PC-3 (cell line): ENCODE measurements at regions not wholly inside any gene's neighbourhood (a gene's known extent, or its start where the extent isn't known, plus 50 kb on each side); places are given as distances from the start of the nearest gene placed in this dataset.

Experiments used
- ATAC-seq: fragments of 200-7000 bp; cut with Tn5 transposase; 2 replicates; pipeline ENCODE4 v1.9.1; 2020; ENCODE audit warnings: mild to moderate bottlenecking, moderate library complexity
- BruUV-seq: library from RNA; stranded (reverse); fragments of 400-500 nt; replicated peaks from 2 replicates; lab custom pipeline; 2021; lab: Mats Ljungman, UMichigan
- CTCF ChIA-PET: fragments of 300-600 bp; sonication (Branson Sonifier 250); formaldehyde crosslinking; loops from one replicate; lab custom pipeline; 2022; ENCODE audit warnings: antibody characterized with exemption; lab: Charles Lee
- POLR2A ChIA-PET: fragments of 300-600 bp; sonication (Branson Sonifier 250); formaldehyde crosslinking; loops from one replicate; lab custom pipeline; 2022; ENCODE audit warnings: antibody characterized with exemption; ENCODE audit not compliant: unreplicated experiment; lab: Charles Lee
- DNase-seq: peaks from one replicate; pipeline ENCODE4 v3.0.0-alpha.2; 2015
- H2AFZ ChIP-seq: fragments of 300-600 bp; sonication (generic); 2 replicates; pipeline ENCODE4 v1.6.0; 2016; ENCODE audit warnings: antibody characterized with exemption, low read length
- H3F3A ChIP-seq: fragments of 300-600 bp; sonication (generic); one replicate; pipeline ENCODE4 v1.6.0; 2017; ENCODE audit warnings: antibody characterized with exemption, low read length, control low read depth, mild to moderate bottlenecking; ENCODE audit not compliant: unreplicated experiment
- H3K27ac ChIP-seq: fragments of 300-600 bp; sonication (generic); 2 replicates; pipeline ENCODE4 v1.5.1; 2016; ENCODE audit warnings: mild to moderate bottlenecking, low read length
- H3K27me3 ChIP-seq: fragments of 300-600 bp; sonication (generic); 2 replicates; pipeline ENCODE4 v1.6.1; 2016; ENCODE audit warnings: low read length, mixed read lengths
- H3K36me3 ChIP-seq: fragments of 300-600 bp; sonication (generic); 2 replicates; pipeline ENCODE4 v1.6.1; 2016; ENCODE audit warnings: low read depth, mixed run types, low read length, mixed read lengths
- H3K4me1 ChIP-seq: fragments of 300-600 bp; sonication (generic); 2 replicates; pipeline ENCODE4 v1.5.1; 2016; ENCODE audit warnings: low read length; ENCODE audit not compliant: insufficient read depth
- H3K4me2 ChIP-seq: fragments of 300-600 bp; sonication (generic); 2 replicates; pipeline ENCODE4 v1.6.0; 2016; ENCODE audit warnings: low read length
- H3K4me3 ChIP-seq: fragments of 300-600 bp; sonication (generic); 2 replicates; pipeline ENCODE4 v1.5.1; 2016; ENCODE audit warnings: mild to moderate bottlenecking, low read length, mixed read lengths
- H3K79me2 ChIP-seq: fragments of 300-600 bp; sonication (generic); 2 replicates; pipeline ENCODE4 v1.6.1; 2017; ENCODE audit warnings: low read length, mixed read lengths
- H3K9ac ChIP-seq: fragments of 300-600 bp; sonication (generic); 2 replicates; pipeline ENCODE4 v1.6.0; 2016; ENCODE audit warnings: mild to moderate bottlenecking, low read length
- H3K9me2 ChIP-seq: fragments of 300-600 bp; sonication (generic); replicated peaks from 2 replicates; pipeline ENCODE4 v1.6.1; 2016; ENCODE audit warnings: mixed run types, low read length, mixed read lengths
- H3K9me3 ChIP-seq: fragments of 300-600 bp; sonication (generic); 2 replicates; pipeline ENCODE4 v1.6.1; 2016; ENCODE audit warnings: low read length, mixed read lengths
- H4K20me1 ChIP-seq: fragments of 300-600 bp; sonication (generic); 2 replicates; pipeline ENCODE4 v1.6.1; 2016; ENCODE audit warnings: low read length, mixed read lengths
- CTCF ChIP-seq: fragments of 300-600 bp; sonication (generic); conservative IDR thresholded peaks from 2 replicates; pipeline ENCODE4 v1.5.1; 2017; ENCODE audit warnings: antibody characterized with exemption, low read depth, mild to moderate bottlenecking, low read length
- EZH2 ChIP-seq: fragments of 300-600 bp; sonication (generic); IDR thresholded peaks from one replicate; pipeline ENCODE4 v1.6.1; 2017; ENCODE audit warnings: antibody characterized with exemption, mild to moderate bottlenecking, low read length; ENCODE audit not compliant: unreplicated experiment
- EZH2phosphoT487 ChIP-seq: fragments of 300-600 bp; sonication (generic); IDR thresholded peaks from 2 replicates; pipeline ENCODE4 v1.6.1; 2018; ENCODE audit warnings: mild to moderate bottlenecking, antibody characterized with exemption, low read length, borderline replicate concordance
- intact Hi-C: fragments of 100-400 bp; cut with micrococcal nuclease; formaldehyde crosslinking; loops from 2 replicates; pipeline ENCODE4 v1.9.0; 2023

DNA sequence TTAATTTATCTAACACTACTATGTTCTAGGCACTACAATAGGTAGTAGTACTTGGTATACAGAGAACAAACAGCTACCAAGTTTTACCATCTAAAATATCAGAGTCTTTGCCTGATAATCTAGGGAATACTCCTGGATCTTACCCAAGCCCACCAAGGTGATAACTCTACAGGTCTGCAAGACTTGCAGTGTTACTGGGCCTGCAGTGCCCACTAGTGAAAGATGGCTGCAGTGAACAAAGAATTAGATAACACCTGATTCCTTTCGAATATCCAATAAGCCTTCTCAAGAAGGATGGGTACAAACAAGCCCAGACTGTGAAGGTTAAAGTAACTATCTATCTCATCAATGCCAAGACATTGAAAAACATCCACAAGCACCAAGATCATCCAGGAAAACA, 317.0 kb upstream of the DCBLD2 start:
- no TSS peak for BruUV-seq
- no peak overlapping the region for H3K4me2 ChIP-seq
- no peaks in the 10 kb centered on the region for H3K79me2 ChIP-seq
- H3K9ac ChIP-seq, result no peak overlapping the region
- H3K9me3 ChIP-seq, result no peaks in the 10 kb centered on the region
- H4K20me1 ChIP-seq, result no peaks in the 10 kb centered on the region
- intact Hi-C loops, result no loop called here
- H3K36me3 ChIP-seq, result no peaks in the 10 kb centered on the region
- DNase-seq, result no peak
- H3K27me3 ChIP-seq, result no peaks in the 10 kb centered on the region
- no peak overlapping the region for H3K27ac ChIP-seq
- no peaks in the 10 kb centered on the region for H3K9me2 ChIP-seq
- no peak for TF ChIP-seq EZH2phosphoT487
- no peak for TF ChIP-seq EZH2
- TF ChIP-seq CTCF, result 0 out of 2 replicates have a peak, but pooled peaks have one; percentile 15
- ChIA-PET POLR2A (no interaction called here), CTCF (no interaction called here)
- ATAC-seq, result no peak
- no peaks in the 10 kb centered on the region for H3F3A ChIP-seq
- H3K4me1 ChIP-seq, result no peaks in the 10 kb centered on the region
- H3K4me3 ChIP-seq, result no peak overlapping the region
- H2AFZ ChIP-seq, result no peak overlapping the region

DNA sequence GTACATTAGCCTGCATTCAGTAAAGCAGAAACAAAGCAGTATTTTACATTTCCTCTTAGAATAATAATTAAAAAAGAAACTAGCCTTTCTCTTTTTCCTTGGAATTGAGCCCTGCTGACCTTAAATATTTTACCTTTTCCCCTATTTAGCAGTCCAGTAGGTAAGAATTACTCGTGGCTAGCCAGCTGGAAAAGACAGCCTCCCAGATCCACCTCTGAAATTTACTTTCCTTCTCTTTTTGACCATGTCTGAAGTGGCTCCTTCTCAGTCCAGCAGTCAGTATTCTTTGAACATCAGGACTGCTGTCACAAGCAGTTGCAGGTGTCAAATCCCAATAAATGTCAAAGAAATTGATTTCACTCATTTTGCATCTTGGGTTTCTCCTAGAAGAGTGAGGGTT, 311.5 kb upstream of the DCBLD2 start:
- POLR2A ChIA-PET, result no interaction called here
- Histone ChIP-seq H3K4me2 (no peak overlapping the region), H3K36me3 (no peaks in the 10 kb centered on the region), H3K4me3 (no peak overlapping the region), H3K79me2 (no peaks in the 10 kb centered on the region), H4K20me1 (no peaks in the 10 kb centered on the region), H3F3A (no peaks in the 10 kb centered on the region), H2AFZ (no peak overlapping the region), H3K9ac (no peak overlapping the region), H3K27ac (no peak overlapping the region), H3K9me2 (no peaks in the 10 kb centered on the region), H3K9me3 (no peaks in the 10 kb centered on the region), H3K27me3 (no peaks in the 10 kb centered on the region), H3K4me1 (no peaks in the 10 kb centered on the region)
- intact Hi-C loops, result no loop called here
- BruUV-seq, result no TSS peak
- ATAC-seq (no peak), DNase-seq (no peak)
- CTCF ChIA-PET, result no interaction called here
- no peak for TF ChIP-seq EZH2phosphoT487
- TF ChIP-seq EZH2, result no peak
- TF ChIP-seq CTCF, result no peak

DNA sequence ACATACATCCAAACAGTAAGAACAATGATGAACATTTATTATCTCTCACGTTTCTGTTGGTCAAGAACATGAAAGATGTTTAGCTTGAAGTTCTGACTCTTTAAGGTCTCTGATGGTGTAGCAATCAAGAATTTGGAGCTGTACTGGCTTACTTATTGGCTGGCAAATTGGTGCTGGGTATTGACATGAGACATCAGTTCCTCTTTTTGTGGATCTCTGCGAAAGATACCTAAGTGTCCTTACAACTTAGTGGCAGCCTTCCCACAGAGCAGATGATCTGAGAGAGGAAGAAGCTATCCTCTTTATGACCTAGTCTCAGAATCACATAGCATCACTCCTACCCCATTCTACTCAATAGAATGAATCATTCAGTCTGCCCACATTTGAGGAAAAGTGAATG, 309.8 kb upstream of the DCBLD2 start:
- TF ChIP-seq EZH2phosphoT487 (no peak), CTCF (no peak), EZH2 (no peak)
- Histone ChIP-seq H3K79me2 (no peaks in the 10 kb centered on the region), H3K9ac (no peak overlapping the region), H3K27ac (no peak overlapping the region), H3K27me3 (no peaks in the 10 kb centered on the region), H3K9me2 (no peaks in the 10 kb centered on the region), H3K4me2 (no peak overlapping the region), H3K4me1 (no peaks in the 10 kb centered on the region), H3K36me3 (no peaks in the 10 kb centered on the region), H3F3A (no peaks in the 10 kb centered on the region), H2AFZ (no peak overlapping the region), H3K4me3 (no peak overlapping the region), H3K9me3 (no peaks in the 10 kb centered on the region), H4K20me1 (no peaks in the 10 kb centered on the region)
- ChIA-PET POLR2A (no interaction called here), CTCF (interaction anchor here (0.6 kb wide), 1 partner anchor 613 kb away, joined by 5 read pairs; no protein-coding TSS in a partner anchor)
- no TSS peak for BruUV-seq
- DNase-seq (no peak), ATAC-seq (no peak)
- intact Hi-C loops, result no loop called here
